RWPE1 (cell line): ENCODE measurements at regions not wholly inside any gene's neighbourhood (a gene's known extent, or its start where the extent isn't known, plus 50 kb on each side); places are given as distances from the start of the nearest gene placed in this dataset.

ENCODE experiments used
- CTCF ChIA-PET: fragments of 350-600 bp; sonication (Branson Sonifier 250); formaldehyde crosslinking; extraction: SDS; loops from one replicate; lab custom pipeline; 2021; lab: Yijun Ruan, JAX
- POLR2A ChIA-PET: fragments of 400-600 bp; formaldehyde crosslinking; extraction: SDS; loops from one replicate; lab custom pipeline; 2020; ENCODE audit warnings: antibody characterized with exemption; ENCODE audit not compliant: low non-redundant PET; lab: Yijun Ruan, JAX
- DNase-seq: peaks from one replicate; pipeline ENCODE4 v3.0.0; 2012; ENCODE audit warnings: low spot score
- H3K27ac ChIP-seq: fragments of 450-650 bp; 2 replicates; pipeline ENCODE4 v1.5.1; 2017
- CTCF ChIP-seq: fragments of 450-650 bp; conservative IDR thresholded peaks from 2 replicates; pipeline ENCODE4 v1.5.1; 2017; ENCODE audit warnings: low read depth, mild to moderate bottlenecking

- TF ChIP-seq CTCF, result no peak
- H3K27ac ChIP-seq, result no peak overlapping the region
- ChIA-PET CTCF (no interaction called here), POLR2A (no interaction called here)
- DNase-seq, result no peak
Observed at GRCh38 chr1:4019606-4020331, 119.7 kb upstream of the C1orf174 start.

DNA sequence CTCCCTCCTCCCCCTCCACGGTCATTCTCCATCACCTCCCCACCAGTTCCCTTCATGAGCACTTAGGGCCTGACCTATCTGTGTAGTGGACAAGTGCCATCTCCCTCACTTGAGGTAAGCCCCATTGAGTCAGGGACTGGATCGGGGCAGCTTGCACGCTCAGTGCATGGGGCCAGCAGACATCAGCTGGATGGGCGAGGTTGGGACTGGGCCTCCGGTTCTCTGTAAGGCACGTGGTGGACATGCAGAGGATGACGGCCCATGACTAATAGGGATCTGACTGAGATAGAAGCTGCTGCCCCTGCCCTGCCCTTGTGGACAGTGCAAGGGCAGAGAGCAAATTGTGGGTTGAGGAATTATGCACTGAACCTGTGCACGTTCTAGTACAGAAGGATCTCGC, 120.4 kb upstream of the C1orf174 start:
- no peak overlapping the region for H3K27ac ChIP-seq
- CTCF ChIA-PET, result no interaction called here
- POLR2A ChIA-PET, result no interaction called here
- DNase-seq, result no peak
- TF ChIP-seq CTCF, result no peak

GRCh38 chr1:4021136-4021973, 121.3 kb upstream of the C1orf174 start:
- ChIA-PET POLR2A (no interaction called here), CTCF (interaction anchor here (0.6 kb wide), 1 partner anchor 16 kb away, joined by 3 read pairs; no protein-coding TSS in a partner anchor)
- no peak for DNase-seq
- TF ChIP-seq CTCF, result no peak
- H3K27ac ChIP-seq, result no peak overlapping the region

- ChIA-PET CTCF (interaction anchor here (0.6 kb wide), 1 partner anchor 17 kb away, joined by 3 read pairs; no protein-coding TSS in a partner anchor), POLR2A (no interaction called here)
- H3K27ac ChIP-seq, result no peak overlapping the region
- no peak for TF ChIP-seq CTCF
- no peak for DNase-seq
Observed at GRCh38 chr1:4021974-4022268, 121.8 kb upstream of the C1orf174 start.

GRCh38 chr1:4022715-4023114, 122.6 kb upstream of the C1orf174 start:
- no peak for TF ChIP-seq CTCF
- ChIA-PET POLR2A (no interaction called here), CTCF (no interaction called here)
- DNase-seq, result no peak
- H3K27ac ChIP-seq, result no peak overlapping the region

GRCh38 chr1:4023678-4024077, 123.6 kb upstream of the C1orf174 start:
- no peak overlapping the region for H3K27ac ChIP-seq
- ChIA-PET POLR2A (no interaction called here), CTCF (no interaction called here)
- no peak for TF ChIP-seq CTCF
- no peak for DNase-seq
